Osteoblast (primary cell): ENCODE measurements at regions not wholly inside any gene's neighbourhood (a gene's known extent, or its start where the extent isn't known, plus 50 kb on each side); places are given as distances from the start of the nearest gene placed in this dataset.
"Not testable (repeated sequence)": the region's sequence is repeated elsewhere in the genome, so short reads cannot be mapped to it uniquely, and the experiment has no call there.

Experiments
- DNase-seq: peaks from one replicate; pipeline ENCODE4 v3.0.0; 2011; ENCODE audit warnings: low spot score, mixed read lengths; ENCODE audit not compliant: insufficient read length; ENCODE audit errors: missing footprints
- H2AFZ ChIP-seq: 2 replicates; pipeline ENCODE4 v1.6.0; 2011; ENCODE audit warnings: mild to moderate bottlenecking, low read length
- H3K27ac ChIP-seq: 2 replicates; pipeline ENCODE4 v1.5.1; 2011; ENCODE audit warnings: mild to moderate bottlenecking, low read depth, low read length, moderate library complexity
- H3K27me3 ChIP-seq: 2 replicates; pipeline ENCODE4 v1.6.0; 2012; ENCODE audit warnings: mild to moderate bottlenecking, control low read depth, inconsistent platforms, low read length, moderate library complexity; ENCODE audit not compliant: insufficient read depth
- H3K36me3 ChIP-seq: 2 replicates; pipeline ENCODE4 v1.5.1; 2011; ENCODE audit warnings: mild to moderate bottlenecking, low read length, control low read depth, moderate library complexity; ENCODE audit not compliant: insufficient read depth
- H3K4me1 ChIP-seq: 2 replicates; pipeline ENCODE4 v1.5.1; 2011; ENCODE audit warnings: mild to moderate bottlenecking, low read length, control low read depth, moderate library complexity; ENCODE audit not compliant: insufficient read depth
- H3K4me2 ChIP-seq: 2 replicates; pipeline ENCODE4 v1.6.0; 2011; ENCODE audit warnings: mild to moderate bottlenecking, low read length; ENCODE audit not compliant: insufficient read depth
- H3K4me3 ChIP-seq: fragments of 200-600 bp; sonication (generic); 3 replicates; pipeline ENCODE4 v1.5.1; 2012; ENCODE audit warnings: mild to moderate bottlenecking, low read length, inconsistent platforms; ENCODE audit not compliant: insufficient read depth
- H3K79me2 ChIP-seq: 2 replicates; pipeline ENCODE4 v1.6.0; 2012; ENCODE audit warnings: mild to moderate bottlenecking, low read length, control low read depth, inconsistent platforms; ENCODE audit not compliant: insufficient read depth
- H3K9me3 ChIP-seq: 2 replicates; pipeline ENCODE4 v1.5.1; 2011; ENCODE audit warnings: low read depth, low read length, control low read depth
- H4K20me1 ChIP-seq: 2 replicates; pipeline ENCODE4 v1.6.0; 2012; ENCODE audit warnings: mild to moderate bottlenecking, low read length, control low read depth; ENCODE audit not compliant: insufficient read depth
- TF ChIP-seq, protein P1 (sequence below): IDR thresholded peaks from 2 replicates; pipeline ENCODE4 v1.5.1; 2011; ENCODE audit warnings: mild to moderate bottlenecking, low read depth, low read length, moderate library complexity; ENCODE audit errors: extremely low read depth

GRCh38 chr17:30600060-30600829 lies 123.0 kb downstream of the GOSR1 start:
- Histone ChIP-seq H3K9me3 (no peaks in the 10 kb centered on the region), H3K4me2 (peak overlapping the region; percentile 90), H3K4me1 (peaks cover 11% of the 10 kb centered on the region), H3K36me3 (no peaks in the 10 kb centered on the region), H3K27ac (peak overlapping the region; percentile 66), H2AFZ (peak overlapping the region; percentile 95), H3K27me3 (no peaks in the 10 kb centered on the region), H3K4me3 (peak overlapping the region; percentile 89), H3K79me2 (peaks cover 33% of the 10 kb centered on the region), H4K20me1 (peaks cover 4% of the 10 kb centered on the region)
- TF ChIP-seq, protein P1, sequence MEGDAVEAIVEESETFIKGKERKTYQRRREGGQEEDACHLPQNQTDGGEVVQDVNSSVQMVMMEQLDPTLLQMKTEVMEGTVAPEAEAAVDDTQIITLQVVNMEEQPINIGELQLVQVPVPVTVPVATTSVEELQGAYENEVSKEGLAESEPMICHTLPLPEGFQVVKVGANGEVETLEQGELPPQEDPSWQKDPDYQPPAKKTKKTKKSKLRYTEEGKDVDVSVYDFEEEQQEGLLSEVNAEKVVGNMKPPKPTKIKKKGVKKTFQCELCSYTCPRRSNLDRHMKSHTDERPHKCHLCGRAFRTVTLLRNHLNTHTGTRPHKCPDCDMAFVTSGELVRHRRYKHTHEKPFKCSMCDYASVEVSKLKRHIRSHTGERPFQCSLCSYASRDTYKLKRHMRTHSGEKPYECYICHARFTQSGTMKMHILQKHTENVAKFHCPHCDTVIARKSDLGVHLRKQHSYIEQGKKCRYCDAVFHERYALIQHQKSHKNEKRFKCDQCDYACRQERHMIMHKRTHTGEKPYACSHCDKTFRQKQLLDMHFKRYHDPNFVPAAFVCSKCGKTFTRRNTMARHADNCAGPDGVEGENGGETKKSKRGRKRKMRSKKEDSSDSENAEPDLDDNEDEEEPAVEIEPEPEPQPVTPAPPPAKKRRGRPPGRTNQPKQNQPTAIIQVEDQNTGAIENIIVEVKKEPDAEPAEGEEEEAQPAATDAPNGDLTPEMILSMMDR = peak; percentile 58
- peak; percentile 96 for DNase-seq

GRCh38 chr17:30599428-30600059 lies 122.3 kb downstream of the GOSR1 start:
- H3K27me3 ChIP-seq = no peaks in the 10 kb centered on the region
- peak overlapping the region; percentile 66 for H3K27ac ChIP-seq

DNA sequence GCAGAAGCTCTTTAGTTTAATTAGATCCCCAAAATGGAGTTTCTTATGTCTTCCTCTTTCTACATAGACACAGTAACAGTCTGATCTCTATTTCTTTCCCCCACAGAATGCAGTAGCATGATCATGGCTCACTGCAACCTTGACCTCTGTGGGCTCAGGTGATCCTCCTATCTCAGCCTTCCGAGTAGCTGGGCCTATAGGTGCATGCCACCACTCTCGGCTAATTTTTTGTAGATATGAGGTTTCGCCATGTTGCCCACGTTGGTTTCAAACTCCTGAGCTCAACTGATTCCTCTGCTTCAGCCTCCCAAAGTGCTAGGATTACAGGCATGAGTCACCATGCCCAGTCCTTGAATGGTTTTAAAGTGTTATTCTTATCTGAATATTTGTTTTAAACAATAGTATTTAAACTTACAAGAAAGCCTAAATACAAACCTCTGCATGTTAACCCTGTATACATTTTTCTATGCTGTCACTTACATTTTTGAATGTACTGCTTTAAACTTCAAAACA lies 120.6 kb downstream of the GOSR1 start:
- H3K79me2 ChIP-seq = peaks cover 13% of the 10 kb centered on the region
- no peaks in the 10 kb centered on the region for H3K27me3 ChIP-seq
- H3K4me2 ChIP-seq = no peak overlapping the region
- DNase-seq = no peak
- peaks cover 11% of the 10 kb centered on the region for H3K4me1 ChIP-seq
- no peaks in the 10 kb centered on the region for H3K36me3 ChIP-seq
- H4K20me1 ChIP-seq = no peaks in the 10 kb centered on the region
- TF ChIP-seq, protein P1 = no peak
- H3K9me3 ChIP-seq = no peaks in the 10 kb centered on the region
- H3K4me3 ChIP-seq = no peak overlapping the region
- no peak overlapping the region for H2AFZ ChIP-seq
- no peak overlapping the region for H3K27ac ChIP-seq

More at GRCh38 chr17:30599428-30600059, 122.3 kb downstream of the GOSR1 start:
- peaks cover 11% of the 10 kb centered on the region for H3K4me1 ChIP-seq
- H3K4me3 ChIP-seq = peak overlapping the region; percentile 89
- H3K9me3 ChIP-seq = no peaks in the 10 kb centered on the region
- H3K4me2 ChIP-seq = peak overlapping the region; percentile 90
- H4K20me1 ChIP-seq = peaks cover 4% of the 10 kb centered on the region
- TF ChIP-seq, protein P1 = no peak
- H3K36me3 ChIP-seq = no peaks in the 10 kb centered on the region
- peak overlapping the region; percentile 95 for H2AFZ ChIP-seq
- peaks cover 26% of the 10 kb centered on the region for H3K79me2 ChIP-seq
- no peak for DNase-seq

- H3K27ac ChIP-seq, H4K20me1 ChIP-seq, H3K4me3 ChIP-seq, H3K4me1 ChIP-seq, H3K4me2 ChIP-seq, H3K9me3 ChIP-seq, H2AFZ ChIP-seq, H3K27me3 ChIP-seq, DNase-seq, H3K36me3 ChIP-seq: not testable (repeated sequence)
- peaks cover 11% of the 10 kb centered on the region for H3K79me2 ChIP-seq
These were observed 120.0 kb downstream of the GOSR1 start for GRCh38 chr17:30596948-30597775.

GRCh38 chr17:30594953-30595371 lies 117.8 kb downstream of the GOSR1 start:
- not testable (repeated sequence) for H3K79me2 ChIP-seq, H3K9me3 ChIP-seq, H2AFZ ChIP-seq, H3K27me3 ChIP-seq, H3K4me3 ChIP-seq, H3K36me3 ChIP-seq, H3K27ac ChIP-seq, H3K4me1 ChIP-seq, H3K4me2 ChIP-seq, H4K20me1 ChIP-seq, DNase-seq
